MG63 (cell line): ENCODE measurements at regions not wholly inside any gene's neighbourhood (a gene's known extent, or its start where the extent isn't known, plus 50 kb on each side); places are given as distances from the start of the nearest gene placed in this dataset.

Experiments
- DNase-seq: peaks from one replicate; pipeline ENCODE4 v3.0.0-alpha.2; 2020
- H3K27me3 ChIP-seq: fragments of 250-450 bp; sonication (Bioruptor Pico); 2 replicates; pipeline ENCODE4 v1.5.1; 2020; ENCODE audit warnings: mild to moderate bottlenecking, moderate library complexity
- H3K36me3 ChIP-seq: fragments of 250-450 bp; sonication (Bioruptor Pico); 2 replicates; pipeline ENCODE4 v1.5.1; 2020; ENCODE audit warnings: mild to moderate bottlenecking, moderate library complexity
- H3K4me3 ChIP-seq: fragments of 250-450 bp; sonication (Bioruptor Pico); 2 replicates; pipeline ENCODE4 v1.5.1; 2020; ENCODE audit warnings: mild to moderate bottlenecking, moderate library complexity
- H3K9me3 ChIP-seq: fragments of 250-450 bp; sonication (Bioruptor Pico); 2 replicates; pipeline ENCODE4 v1.5.1; 2020; ENCODE audit warnings: mild to moderate bottlenecking, moderate library complexity

DNA sequence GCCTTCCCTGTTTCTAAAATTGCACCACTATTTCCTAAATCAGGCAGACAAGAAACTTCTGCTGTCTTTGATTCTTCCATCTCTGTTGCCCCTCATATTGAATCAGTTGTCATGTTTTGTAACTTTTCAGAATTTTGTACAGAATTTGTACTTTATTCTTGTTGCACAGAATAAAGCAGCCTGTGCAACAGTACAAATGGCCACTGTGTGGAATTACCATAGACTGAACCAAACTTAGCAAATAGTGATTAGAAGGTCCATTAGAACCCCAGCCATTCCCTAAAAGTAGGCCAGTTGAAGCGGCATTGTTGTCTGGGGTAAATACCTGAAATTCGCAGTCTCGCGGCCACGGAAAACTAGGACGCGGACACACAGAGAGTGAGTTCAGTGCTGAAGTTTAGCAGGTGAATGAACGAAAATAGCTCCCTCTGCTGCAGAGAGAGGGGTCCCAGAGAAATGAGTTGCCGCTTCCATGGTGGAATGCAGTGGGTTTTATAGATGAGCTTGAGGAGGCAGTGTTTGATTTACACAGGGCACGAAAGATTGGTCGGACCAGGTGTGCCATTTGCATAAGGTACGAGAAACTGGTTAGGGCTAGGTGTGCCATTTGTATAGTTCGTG is 71.8 kb downstream of the C4orf33 start:
- H3K9me3 ChIP-seq: no peaks in the 10 kb centered on the region
- H3K27me3 ChIP-seq: no peaks in the 10 kb centered on the region
- no peak for DNase-seq
- H3K36me3 ChIP-seq: no peaks in the 10 kb centered on the region
- no peak overlapping the region for H3K4me3 ChIP-seq

DNA sequence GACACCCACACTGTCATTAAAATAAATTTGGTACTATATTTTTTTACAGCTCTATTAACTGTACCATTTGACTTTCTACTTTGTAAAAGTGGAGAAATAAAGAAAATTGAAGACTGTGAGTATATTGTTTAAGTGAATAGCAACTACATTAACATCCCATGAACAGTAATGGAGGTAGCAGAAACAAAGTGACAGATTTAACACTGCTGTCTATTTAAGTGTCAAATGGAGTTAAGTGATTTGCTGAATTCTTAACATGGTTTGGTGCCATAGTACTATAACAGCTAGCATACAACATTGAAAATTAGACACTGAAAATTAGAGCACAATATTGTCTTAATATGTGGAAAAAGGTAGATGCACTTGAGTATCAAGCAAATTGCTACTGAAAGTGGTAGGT is 76.2 kb downstream of the C4orf33 start:
- DNase-seq: no peak
- no peaks in the 10 kb centered on the region for H3K36me3 ChIP-seq
- no peaks in the 10 kb centered on the region for H3K27me3 ChIP-seq
- H3K9me3 ChIP-seq: no peaks in the 10 kb centered on the region
- no peak overlapping the region for H3K4me3 ChIP-seq

DNA sequence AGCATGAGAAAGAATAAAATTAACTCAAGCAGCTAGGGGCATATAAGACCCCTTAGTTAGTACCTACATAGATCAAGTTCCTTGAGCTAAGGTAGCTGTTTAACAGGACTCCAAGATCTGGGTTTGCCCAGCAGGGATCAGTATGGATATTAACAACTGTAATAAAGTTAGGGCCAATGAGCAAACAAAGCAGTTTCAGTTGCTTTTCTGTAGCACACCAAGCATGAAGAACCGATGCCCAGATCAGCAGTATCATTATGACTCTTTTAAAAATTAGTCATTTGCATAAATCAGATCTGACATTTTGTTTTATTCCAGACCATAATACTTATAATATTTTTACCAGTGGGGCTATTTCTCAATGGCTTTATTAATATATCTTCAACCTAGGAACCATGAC is 80.9 kb downstream of the C4orf33 start:
- Histone ChIP-seq H3K27me3 (no peaks in the 10 kb centered on the region), H3K9me3 (no peaks in the 10 kb centered on the region), H3K4me3 (no peak overlapping the region), H3K36me3 (no peaks in the 10 kb centered on the region)
- DNase-seq: no peak

DNA sequence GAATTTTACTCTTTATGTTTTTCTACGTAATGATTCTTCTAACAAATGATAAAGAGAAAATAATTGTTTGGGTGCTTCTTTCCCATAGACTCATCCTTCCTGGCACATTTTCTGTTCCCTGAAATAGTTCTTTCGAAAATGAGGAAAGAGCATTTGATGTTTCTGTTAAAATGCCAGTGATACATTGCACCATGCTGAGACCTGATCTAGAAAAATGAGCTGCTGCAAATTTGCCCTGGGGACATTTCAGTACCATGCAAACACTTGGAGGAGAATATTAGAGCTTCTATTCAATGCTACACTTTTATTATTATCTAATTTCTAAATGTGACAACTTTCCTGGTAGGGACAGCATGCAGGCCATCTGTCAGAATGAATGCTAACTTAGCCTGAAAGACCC is 83.3 kb downstream of the C4orf33 start:
- Histone ChIP-seq H3K4me3 (no peak overlapping the region), H3K27me3 (no peaks in the 10 kb centered on the region)
- DNase-seq: no peak

DNA sequence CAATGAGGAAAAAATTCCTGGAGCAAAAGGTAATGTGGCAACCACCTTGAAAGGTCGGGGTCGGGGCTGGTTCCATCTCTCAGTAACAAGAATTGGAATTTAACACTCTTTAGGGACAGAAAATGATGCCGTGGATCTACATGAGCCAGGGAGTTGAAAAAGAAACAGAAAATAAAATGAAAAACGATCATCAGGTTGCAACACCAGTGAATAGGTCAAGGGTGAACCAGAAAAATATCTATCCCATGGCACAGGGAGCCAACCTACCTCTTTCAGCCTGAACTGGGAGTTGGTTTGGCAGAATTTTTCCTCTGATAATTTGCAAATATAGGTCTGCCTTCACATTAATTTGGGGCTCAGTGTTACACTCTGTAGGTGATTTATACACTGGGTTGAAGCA is 93.7 kb downstream of the C4orf33 start:
- Histone ChIP-seq H3K9me3 (no peaks in the 10 kb centered on the region), H3K4me3 (no peak overlapping the region), H3K36me3 (no peaks in the 10 kb centered on the region), H3K27me3 (no peaks in the 10 kb centered on the region)
- no peak for DNase-seq

More for the DNA sequence above, 83.3 kb downstream of the C4orf33 start:
- no peaks in the 10 kb centered on the region for H3K9me3 ChIP-seq
- H3K36me3 ChIP-seq: no peaks in the 10 kb centered on the region

DNA sequence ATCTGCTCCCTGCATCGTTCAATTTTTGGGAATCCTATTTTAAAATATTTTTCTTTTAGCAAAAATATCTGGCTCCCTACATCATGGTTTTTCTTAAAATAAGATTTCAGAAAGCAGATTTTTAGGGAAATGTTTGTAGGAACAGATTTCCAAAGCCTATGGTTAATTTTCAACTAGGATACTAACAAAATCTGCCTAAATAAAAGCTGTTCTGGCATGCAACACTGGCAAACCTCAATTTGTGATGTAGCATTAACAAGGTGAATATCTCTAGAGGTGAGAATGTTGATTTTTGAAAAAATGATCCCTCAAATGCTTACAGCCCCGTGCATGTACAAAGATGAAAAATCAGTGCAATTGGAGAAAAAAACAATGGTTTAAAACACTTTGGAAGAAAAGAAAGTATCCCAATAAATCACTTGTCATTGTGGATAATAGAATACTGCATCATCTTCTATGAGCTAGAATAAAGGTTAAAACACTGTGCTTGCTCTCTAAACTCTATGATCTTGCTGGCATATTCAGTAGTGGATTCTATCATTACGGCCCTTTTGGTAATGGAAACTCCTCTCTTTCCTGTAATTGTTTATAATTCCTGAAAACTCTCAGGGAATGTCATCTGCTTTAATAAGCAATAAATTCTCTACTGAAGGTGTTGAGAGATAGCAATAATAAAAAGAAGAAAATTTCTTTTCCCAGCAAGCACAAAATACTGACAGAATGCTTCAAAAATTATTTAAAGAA is 97.6 kb downstream of the C4orf33 start:
- no peaks in the 10 kb centered on the region for H3K9me3 ChIP-seq

DNA sequence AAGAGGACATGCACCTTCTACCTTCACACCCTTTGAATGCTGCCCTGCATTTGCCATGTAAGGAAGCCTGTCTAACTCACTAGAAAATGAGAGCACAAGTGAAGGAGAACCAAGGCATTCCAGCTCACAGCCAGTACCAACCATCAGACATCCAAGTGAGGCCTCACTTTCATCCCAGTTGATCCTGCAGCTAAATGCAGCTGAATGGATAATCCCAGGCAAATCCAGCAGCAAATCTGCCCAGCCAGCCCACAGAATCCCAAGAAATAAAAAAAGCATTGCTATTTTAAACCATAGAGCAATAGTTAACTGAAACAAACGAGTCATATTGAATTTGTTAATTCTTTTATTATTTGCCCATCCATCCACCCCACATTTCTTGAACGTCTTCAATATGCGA is 112.5 kb downstream of the C4orf33 start:
- no peak overlapping the region for H3K4me3 ChIP-seq

More for the DNA sequence above, 97.6 kb downstream of the C4orf33 start:
- Histone ChIP-seq H3K27me3 (no peaks in the 10 kb centered on the region), H3K36me3 (no peaks in the 10 kb centered on the region), H3K4me3 (no peak overlapping the region)
- DNase-seq: no peak

DNA sequence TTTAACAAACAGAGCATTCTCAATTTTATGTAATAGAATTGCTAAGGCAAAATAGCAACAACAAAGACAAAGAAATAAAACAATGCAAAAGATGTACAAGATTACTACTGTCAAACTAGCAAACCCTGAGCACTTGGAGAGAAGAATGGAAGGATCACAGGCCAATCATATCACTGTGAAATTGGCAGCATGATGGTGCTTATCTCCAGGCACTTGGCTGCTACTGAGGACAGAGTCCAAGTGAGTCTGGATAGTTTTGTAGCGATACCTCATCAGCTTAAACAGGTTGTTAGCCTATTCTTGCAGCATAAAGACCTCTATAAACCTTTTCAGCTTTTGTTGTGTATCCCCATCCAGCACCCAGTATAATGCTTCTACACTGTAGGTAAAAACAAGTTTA is 117.7 kb downstream of the C4orf33 start:
- Histone ChIP-seq H3K9me3 (no peaks in the 10 kb centered on the region), H3K4me3 (no peak overlapping the region), H3K27me3 (no peaks in the 10 kb centered on the region), H3K36me3 (no peaks in the 10 kb centered on the region)
- no peak for DNase-seq

More for the DNA sequence above, 112.5 kb downstream of the C4orf33 start:
- H3K36me3 ChIP-seq: no peaks in the 10 kb centered on the region
- no peak for DNase-seq
- H3K27me3 ChIP-seq: no peaks in the 10 kb centered on the region
- H3K9me3 ChIP-seq: no peaks in the 10 kb centered on the region

DNA sequence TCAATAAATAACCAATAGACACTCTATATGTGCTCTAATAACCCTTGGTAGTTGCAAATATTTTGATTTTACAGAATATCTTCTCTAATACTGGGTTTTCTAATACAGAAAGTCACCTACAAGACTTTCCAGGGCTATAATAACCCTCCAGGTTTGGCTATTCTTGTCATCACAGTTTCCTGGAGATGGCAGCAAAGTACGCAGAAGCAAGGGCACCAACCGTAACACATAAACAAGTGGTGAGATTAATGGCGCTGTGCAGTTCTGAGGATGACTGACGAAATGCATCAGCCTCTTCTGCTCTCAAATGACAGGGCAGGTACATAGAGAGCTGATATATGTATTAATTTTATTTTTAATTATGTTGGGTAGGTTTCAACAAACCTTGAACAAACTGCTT is 122.4 kb downstream of the C4orf33 start:
- Histone ChIP-seq H3K27me3 (no peaks in the 10 kb centered on the region), H3K4me3 (no peak overlapping the region), H3K36me3 (no peaks in the 10 kb centered on the region), H3K9me3 (no peaks in the 10 kb centered on the region)
- no peak for DNase-seq

DNA sequence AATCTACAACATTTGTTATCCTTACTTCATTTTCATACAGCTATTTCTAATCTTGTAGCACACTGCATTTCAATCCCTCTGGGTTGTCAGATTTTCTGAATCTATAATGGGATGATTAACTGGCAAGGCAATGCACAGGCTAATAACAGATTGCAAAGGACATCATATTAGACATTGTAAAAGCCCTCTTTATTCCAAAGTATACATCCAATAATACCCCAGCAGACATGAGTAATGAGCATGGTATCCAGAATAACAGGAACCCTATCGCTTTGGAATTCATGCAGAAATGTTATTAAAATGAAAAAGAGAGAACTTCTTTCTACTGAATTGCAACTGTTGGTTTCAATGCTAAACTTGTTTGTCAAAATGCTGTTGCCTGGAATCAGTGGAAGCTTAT is 122.9 kb downstream of the C4orf33 start:
- no peak for DNase-seq
- Histone ChIP-seq H3K36me3 (no peaks in the 10 kb centered on the region), H3K4me3 (no peak overlapping the region), H3K27me3 (no peaks in the 10 kb centered on the region), H3K9me3 (no peaks in the 10 kb centered on the region)

DNA sequence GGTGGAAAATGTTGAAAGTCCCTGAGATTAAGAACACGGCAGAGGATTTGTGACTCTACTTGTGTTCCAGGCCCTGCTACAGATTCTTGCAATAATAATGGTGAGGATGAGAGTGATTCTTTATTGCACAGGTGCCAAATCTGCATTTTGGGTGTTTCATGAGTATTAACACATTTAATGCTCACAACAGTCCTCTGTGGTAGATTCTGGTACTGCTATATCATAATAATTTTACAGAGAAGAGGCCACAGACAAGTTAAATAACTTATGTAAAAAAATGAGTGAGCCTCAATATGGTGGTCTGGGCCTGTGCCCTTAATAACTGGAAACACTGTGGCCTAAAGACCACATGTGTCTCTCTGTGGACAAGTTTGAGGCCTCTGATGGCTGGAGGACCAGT is 124.3 kb downstream of the C4orf33 start:
- Histone ChIP-seq H3K4me3 (no peak overlapping the region), H3K36me3 (no peaks in the 10 kb centered on the region), H3K27me3 (no peaks in the 10 kb centered on the region), H3K9me3 (no peaks in the 10 kb centered on the region)
- no peak for DNase-seq

DNA sequence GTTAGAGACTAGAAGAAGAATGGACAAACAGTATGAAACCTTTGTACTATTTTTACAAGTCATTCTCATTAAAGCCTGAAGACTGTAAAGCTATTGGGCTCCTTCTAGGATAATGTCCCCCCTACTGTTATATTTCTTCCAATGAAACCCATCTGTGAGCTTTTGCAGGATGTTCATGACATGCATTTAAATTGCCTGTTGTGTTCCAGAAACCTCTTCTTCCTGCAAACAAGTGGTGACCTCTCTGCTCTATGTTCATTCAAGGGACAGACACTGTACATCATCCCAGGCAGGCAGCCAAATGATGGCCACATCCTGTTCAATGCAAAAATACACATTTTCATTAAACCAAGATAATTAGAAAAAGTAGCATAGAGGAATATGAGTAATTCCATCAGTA is 128.0 kb downstream of the C4orf33 start:
- no peaks in the 10 kb centered on the region for H3K36me3 ChIP-seq
- DNase-seq: no peak
- H3K9me3 ChIP-seq: no peaks in the 10 kb centered on the region
- H3K4me3 ChIP-seq: no peak overlapping the region
- H3K27me3 ChIP-seq: no peaks in the 10 kb centered on the region

DNA sequence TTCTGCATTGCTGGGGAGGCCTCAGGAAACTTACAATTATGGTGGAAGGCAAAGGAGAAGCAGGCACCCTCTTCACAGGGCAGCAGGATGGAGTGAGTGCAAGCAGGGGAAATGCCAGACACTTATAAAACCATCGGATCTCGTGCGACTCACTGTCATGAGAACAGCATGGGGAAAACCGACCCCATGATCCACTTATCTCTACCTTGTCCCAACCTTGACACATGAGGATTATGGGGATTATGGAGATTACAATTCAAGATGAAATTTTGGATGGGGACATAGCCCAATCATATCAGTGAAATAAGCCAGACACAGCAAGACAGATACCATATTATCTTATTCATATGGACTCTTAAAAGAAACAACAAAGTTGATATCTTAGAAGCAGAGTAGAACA is 134.9 kb downstream of the C4orf33 start:
- H3K36me3 ChIP-seq: no peaks in the 10 kb centered on the region
- H3K9me3 ChIP-seq: no peaks in the 10 kb centered on the region
- no peak overlapping the region for H3K4me3 ChIP-seq
- no peak for DNase-seq
- no peaks in the 10 kb centered on the region for H3K27me3 ChIP-seq

DNA sequence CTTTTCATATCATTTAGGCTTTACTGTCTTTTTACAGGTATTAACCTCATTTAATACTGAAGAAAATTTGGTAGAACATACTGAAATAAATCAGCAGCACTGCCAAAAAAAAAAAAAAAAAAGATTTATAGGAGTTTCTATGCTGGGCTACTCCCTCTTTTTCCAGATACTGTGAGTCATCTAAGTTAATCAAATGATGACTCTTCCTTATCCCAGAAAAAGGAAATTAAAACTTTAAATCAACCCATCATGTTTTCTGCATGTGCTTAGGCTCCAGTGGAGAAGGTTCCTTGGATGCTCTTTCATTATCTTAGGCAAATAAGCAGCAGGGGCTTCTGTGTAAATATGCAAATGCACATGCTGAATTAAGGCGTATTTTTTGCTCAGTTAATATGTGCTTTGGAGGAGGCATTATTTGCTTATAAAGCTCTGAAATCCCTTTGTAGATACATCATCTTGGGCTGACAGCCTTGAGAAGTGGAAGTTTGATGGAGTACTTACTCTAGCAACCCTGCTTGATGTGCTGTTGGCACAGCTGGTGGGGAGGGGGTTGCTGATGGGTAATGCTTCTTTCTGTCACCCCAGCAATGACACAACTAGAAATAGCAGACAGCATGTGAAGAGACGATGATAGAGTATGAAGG is 136.1 kb downstream of the C4orf33 start:
- DNase-seq: no peak
- Histone ChIP-seq H3K9me3 (no peaks in the 10 kb centered on the region), H3K4me3 (no peak overlapping the region), H3K36me3 (no peaks in the 10 kb centered on the region), H3K27me3 (no peaks in the 10 kb centered on the region)

DNA sequence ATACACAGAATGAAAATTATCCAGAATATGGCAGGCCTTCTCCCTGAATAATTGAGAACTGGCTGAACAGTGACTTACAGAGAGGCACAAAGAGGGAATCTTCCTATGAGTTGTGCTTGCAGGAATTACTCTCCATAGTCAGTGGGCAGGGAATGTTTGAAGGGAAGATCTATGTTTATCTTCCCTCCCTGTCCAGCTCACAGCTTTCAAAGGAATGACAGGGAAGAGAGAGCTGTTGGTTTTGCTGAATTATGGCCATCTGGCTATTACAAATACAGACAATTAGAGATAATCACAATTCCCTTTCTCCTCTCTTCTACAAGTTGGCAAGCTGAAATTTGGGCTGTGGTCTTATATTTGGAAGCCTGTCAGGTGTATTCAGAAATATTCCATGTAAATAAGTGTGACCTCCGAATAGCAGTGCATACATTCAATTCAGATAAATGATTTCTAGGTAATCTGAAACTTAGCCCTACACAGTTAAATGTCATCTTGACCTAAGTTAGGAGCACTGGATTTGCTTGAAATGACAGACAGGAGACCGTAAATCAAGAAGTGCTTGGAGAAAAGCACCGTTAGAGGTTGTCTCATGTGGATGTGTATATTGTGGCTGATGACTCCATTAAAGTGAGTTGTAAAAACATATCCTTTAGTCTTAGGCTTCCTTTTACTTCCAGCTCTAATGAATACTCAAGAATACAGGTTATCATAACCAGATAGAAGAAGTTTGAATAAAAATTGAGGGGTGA is 136.8 kb downstream of the C4orf33 start:
- Histone ChIP-seq H3K9me3 (no peaks in the 10 kb centered on the region), H3K4me3 (no peak overlapping the region), H3K36me3 (no peaks in the 10 kb centered on the region), H3K27me3 (no peaks in the 10 kb centered on the region)
- DNase-seq: no peak

DNA sequence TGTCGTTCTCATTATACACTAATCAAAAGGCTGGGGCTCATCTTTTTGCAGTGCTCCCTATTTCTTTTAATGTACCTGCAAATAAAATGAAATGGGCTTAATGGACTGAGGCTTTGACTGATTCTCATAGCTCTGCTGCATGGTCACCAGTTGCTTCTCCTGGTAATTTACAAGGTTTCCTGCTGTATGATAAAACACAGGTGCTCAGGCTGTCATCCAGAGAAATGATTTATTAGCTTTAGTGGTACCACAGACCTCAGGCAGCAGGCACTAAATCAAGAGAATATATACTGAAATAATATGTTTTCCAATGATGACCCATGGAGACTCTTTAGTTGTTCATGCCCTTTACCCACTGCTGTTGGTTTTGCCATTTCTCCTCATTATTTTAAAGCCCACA is 137.7 kb downstream of the C4orf33 start:
- no peaks in the 10 kb centered on the region for H3K9me3 ChIP-seq
- no peaks in the 10 kb centered on the region for H3K36me3 ChIP-seq
- DNase-seq: no peak

DNA sequence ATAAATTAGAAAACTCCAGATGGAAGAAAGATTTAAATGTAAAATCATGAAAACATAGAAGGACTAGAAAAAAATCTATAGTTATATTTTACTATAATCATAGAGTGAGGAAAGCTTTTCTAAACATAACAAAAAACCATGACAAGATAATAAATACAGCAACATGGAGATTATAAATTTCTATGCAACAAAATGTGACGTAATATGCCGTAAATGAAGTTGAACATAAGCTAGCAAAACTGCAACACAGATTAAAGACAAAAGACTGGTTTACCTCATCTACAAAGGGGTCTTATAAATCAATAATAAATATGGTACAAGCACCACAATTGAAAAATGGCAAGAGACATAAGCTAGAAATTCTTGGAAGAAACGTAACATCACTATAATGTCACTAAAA is 140.4 kb downstream of the C4orf33 start:
- no peak overlapping the region for H3K4me3 ChIP-seq
- no peaks in the 10 kb centered on the region for H3K36me3 ChIP-seq
- H3K27me3 ChIP-seq: no peaks in the 10 kb centered on the region
- DNase-seq: no peak
- H3K9me3 ChIP-seq: no peaks in the 10 kb centered on the region

More for the DNA sequence above, 137.7 kb downstream of the C4orf33 start:
- Histone ChIP-seq H3K4me3 (no peak overlapping the region), H3K27me3 (no peaks in the 10 kb centered on the region)
